ENCODE measurements at regions not wholly inside any gene's neighbourhood (a gene's known extent, or its start where the extent isn't known, plus 50 kb on each side); places are given as distances from the start of the nearest gene placed in this dataset.

GRCh38 chr4:19735012-19735411 is 516.7 kb upstream of the SLIT2 start:
- in situ Hi-C loops (cut with MboI; ENCODE audit: low sequenced_read_pairs): no loop called here

GRCh38 chr4:19729886-19730651 is 521.6 kb upstream of the SLIT2 start:
- in situ Hi-C loops (cut with MboI; ENCODE audit: low sequenced_read_pairs): no loop called here

- in situ Hi-C loops (cut with MboI; ENCODE audit: low sequenced_read_pairs): no loop called here
These were observed 522.9 kb upstream of the SLIT2 start for GRCh38 chr4:19728773-19729172.

DNA sequence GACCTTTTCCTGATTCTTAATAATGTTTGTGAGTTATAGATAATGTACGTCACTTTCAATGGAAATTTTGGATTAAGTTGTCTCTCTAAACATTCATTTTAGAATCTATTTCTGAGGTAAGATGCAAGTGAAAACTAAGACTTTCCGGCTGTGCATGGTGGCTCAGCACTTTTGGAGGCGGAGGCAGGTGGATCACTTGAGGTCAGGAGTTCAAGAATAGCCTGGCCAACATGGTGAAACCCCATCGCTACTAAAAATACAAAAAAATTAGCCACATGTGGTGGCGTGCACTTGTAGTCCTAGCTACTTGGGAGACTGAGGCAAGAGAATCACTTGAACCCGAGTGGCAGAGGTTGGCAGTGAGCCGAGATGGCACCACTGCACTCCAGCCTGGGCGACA is 524.6 kb upstream of the SLIT2 start:
- in situ Hi-C loops (cut with MboI; ENCODE audit: low sequenced_read_pairs): no loop called here

GRCh38 chr4:19725130-19725529 is 526.6 kb upstream of the SLIT2 start:
- in situ Hi-C loops (cut with MboI; ENCODE audit: low sequenced_read_pairs): no loop called here

- in situ Hi-C loops (cut with MboI; ENCODE audit: low sequenced_read_pairs): no loop called here
These were observed 529.3 kb upstream of the SLIT2 start for GRCh38 chr4:19722404-19722803.

- in situ Hi-C loops (cut with MboI; ENCODE audit: low sequenced_read_pairs): no loop called here
These were observed 530.1 kb upstream of the SLIT2 start for GRCh38 chr4:19721587-19721986.

DNA sequence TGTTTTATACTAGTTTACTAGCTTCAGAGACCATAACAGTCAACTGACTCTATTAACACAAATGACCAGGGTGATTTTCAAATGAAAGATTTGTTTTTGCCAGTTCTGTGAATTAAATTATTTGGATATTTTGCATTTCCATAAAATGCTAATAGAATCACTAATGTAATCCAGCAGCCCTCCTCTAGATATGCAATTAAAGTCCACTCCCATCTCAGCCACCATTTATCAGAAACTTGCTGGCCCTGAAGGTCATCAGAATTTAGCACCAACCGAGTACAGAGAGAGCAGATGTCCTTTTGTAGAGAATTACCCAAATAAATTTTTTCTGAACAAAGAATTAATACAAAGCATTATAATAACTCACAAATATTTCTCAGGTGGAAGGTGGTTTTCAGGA is 531.1 kb upstream of the SLIT2 start:
- in situ Hi-C loops (cut with MboI; ENCODE audit: low sequenced_read_pairs): no loop called here

DNA sequence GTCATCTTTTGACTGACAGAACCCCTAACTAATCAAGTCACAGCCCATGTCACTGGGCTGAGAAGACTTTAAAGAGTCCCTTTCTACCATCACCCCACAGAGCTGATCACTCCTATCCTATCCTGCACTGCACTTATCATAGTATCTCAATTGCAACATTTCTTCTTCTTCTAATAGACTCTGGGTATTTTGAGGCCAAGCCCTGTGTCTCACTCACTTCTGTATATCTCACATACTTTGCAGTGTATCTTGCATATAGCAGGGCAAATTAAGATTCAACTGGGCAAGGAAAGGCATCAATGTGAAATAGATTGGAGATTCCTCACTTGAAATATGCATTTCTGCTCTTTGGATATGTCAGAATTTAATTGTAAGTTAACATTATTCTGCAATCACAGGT is 531.5 kb upstream of the SLIT2 start:
- in situ Hi-C loops (cut with MboI; ENCODE audit: low sequenced_read_pairs): no loop called here

GRCh38 chr4:19711871-19712270 is 539.8 kb upstream of the SLIT2 start:
- in situ Hi-C loops (cut with MboI; ENCODE audit: low sequenced_read_pairs): no loop called here

- in situ Hi-C loops (cut with MboI; ENCODE audit: low sequenced_read_pairs): no loop called here
These were observed 543.8 kb upstream of the SLIT2 start for GRCh38 chr4:19707876-19708275.

GRCh38 chr4:19703391-19703790 is 548.3 kb upstream of the SLIT2 start:
- in situ Hi-C loops (cut with MboI; ENCODE audit: low sequenced_read_pairs): no loop called here

DNA sequence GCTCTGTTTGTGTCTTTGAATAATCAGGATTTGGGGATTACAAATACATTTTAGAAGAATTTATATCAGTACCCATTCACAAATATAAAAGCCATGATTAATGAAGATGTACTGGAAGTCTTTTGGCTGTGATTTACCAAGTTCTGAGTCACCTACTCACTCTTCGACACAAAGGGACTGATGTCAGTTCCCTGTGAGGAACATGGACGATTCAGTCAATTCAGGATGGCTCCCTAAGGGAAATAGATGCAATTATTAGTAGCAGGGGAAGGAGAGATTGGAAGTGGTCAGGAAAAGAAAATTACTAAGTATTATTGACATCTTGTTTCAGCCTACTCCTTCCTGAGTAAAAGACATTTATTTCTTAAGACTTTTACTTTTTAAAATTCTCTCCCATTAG is 550.7 kb upstream of the SLIT2 start:
- in situ Hi-C loops (cut with MboI; ENCODE audit: low sequenced_read_pairs): no loop called here

GRCh38 chr4:19698961-19699360 is 552.7 kb upstream of the SLIT2 start:
- in situ Hi-C loops (cut with MboI; ENCODE audit: low sequenced_read_pairs): no loop called here

DNA sequence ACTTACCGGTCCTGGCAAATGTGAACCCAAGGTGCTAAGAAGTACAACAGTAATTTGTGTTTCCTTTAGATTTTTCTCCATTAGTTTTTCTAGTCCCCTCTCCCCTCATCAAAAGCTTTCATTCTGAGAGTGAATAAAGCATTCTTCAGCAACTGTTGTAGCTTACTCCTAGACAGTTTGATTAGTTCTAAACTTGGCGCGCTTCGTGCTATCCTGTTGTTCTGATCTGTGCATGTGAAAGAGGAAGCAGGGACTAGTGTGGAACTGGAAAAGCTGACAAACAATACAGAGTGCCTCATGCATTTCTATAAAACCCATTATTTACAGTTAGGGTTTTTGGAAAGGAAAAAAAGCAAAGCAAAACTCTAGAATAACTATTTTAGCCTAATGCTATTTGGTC is 556.9 kb upstream of the SLIT2 start:
- in situ Hi-C loops (cut with MboI; ENCODE audit: low sequenced_read_pairs): no loop called here

- in situ Hi-C loops (cut with MboI; ENCODE audit: low sequenced_read_pairs): no loop called here
These were observed 557.7 kb upstream of the SLIT2 start for GRCh38 chr4:19693936-19694570.

- in situ Hi-C loops (cut with MboI; ENCODE audit: low sequenced_read_pairs): no loop called here
These were observed 562.2 kb upstream of the SLIT2 start for GRCh38 chr4:19689511-19689910.

GRCh38 chr4:19686456-19686855 is 565.2 kb upstream of the SLIT2 start:
- in situ Hi-C loops (cut with MboI; ENCODE audit: low sequenced_read_pairs): no loop called here

- in situ Hi-C loops (cut with MboI; ENCODE audit: low sequenced_read_pairs): no loop called here
These were observed 567.6 kb upstream of the SLIT2 start for GRCh38 chr4:19684084-19684483.

DNA sequence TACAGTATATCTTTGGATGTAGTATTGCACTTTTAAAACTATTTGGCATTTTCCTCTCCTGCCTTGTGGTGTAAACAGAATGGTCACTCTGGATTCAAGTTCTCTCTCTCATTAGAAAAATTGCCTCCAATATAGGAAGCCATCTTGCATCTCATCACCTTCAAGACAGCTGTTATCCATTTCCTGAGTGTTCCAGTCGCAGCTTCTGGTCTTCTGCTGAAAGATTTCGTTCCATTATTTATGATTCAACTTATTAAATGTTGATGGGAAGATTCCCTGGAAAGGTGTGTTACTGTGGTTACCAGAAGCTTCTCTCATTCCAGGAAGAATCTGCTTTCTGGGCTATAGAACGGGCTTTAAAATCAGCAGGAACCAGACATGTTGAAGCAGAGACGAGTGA is 568.3 kb upstream of the SLIT2 start:
- in situ Hi-C loops (cut with MboI; ENCODE audit: low sequenced_read_pairs): no loop called here

DNA sequence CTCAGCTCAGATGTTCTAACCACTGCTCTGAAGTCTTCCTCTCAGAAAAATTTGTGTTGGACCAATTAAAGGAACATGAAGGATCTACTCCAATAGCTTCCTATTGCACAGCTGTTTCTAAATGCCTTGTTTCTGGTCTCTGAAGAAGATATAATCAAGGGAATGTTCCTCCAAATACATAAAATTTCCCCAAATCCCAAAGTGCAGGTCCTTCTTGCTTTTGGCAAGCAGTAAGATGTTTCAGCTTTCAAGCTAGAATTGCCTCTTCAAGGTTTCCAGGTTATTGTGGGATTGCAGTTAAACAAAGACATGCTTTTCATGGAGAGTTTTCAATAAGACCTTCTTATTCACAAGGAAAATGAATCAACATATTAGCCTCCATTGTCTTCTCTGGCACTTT is 574.5 kb upstream of the SLIT2 start:
- in situ Hi-C loops (cut with MboI; ENCODE audit: low sequenced_read_pairs): no loop called here

GRCh38 chr4:19675172-19675811 is 576.4 kb upstream of the SLIT2 start:
- in situ Hi-C loops (cut with MboI; ENCODE audit: low sequenced_read_pairs): no loop called here

Data from HL-60/S4 (cell line).